H1 (cell line): ENCODE measurements at regions not wholly inside any gene's neighbourhood (a gene's known extent, or its start where the extent isn't known, plus 50 kb on each side); places are given as distances from the start of the nearest gene placed in this dataset.

Experiments
- CTCF ChIA-PET: fragments of 300-600 bp; sonication (Branson Sonifier 250); formaldehyde crosslinking; loops from one replicate; lab custom pipeline; 2021; ENCODE audit not compliant: partially characterized antibody; lab: Charles Lee
- POLR2A ChIA-PET: fragments of 300-600 bp; sonication (Branson Sonifier 250); formaldehyde crosslinking; loops from one replicate; lab custom pipeline; 2021; ENCODE audit warnings: inconsistent platforms; ENCODE audit not compliant: partially characterized antibody; lab: Charles Lee
- DNase-seq, 2 experiments: peaks; one replicate each; pipeline versions ENCODE4 v3.0.0 to v3.0.0-alpha.2; 2010 to 2022; ENCODE audit warnings: low spot score in 2 of 2, low read depth in 1 of 2, mixed read lengths in 1 of 2
- FAIRE-seq: peaks from 2 replicates; lab custom pipeline; 2011; peaks lifted over from hg19 to GRCh38; lab: Jason Lieb, UNC
- H2AFZ ChIP-seq: 2 replicates; pipeline ENCODE4 v1.8.1; 2012; ENCODE audit warnings: low read length, inconsistent platforms
- H2AK5ac ChIP-seq: 2 replicates; pipeline ENCODE4 v1.6.1; 2013; ENCODE audit warnings: low read depth, low read length
- H2BK120ac ChIP-seq: replicated peaks from 2 replicates; pipeline ENCODE3; 2013; ENCODE audit warnings: low read depth, low read length, inconsistent platforms
- H2BK12ac ChIP-seq: 2 replicates; pipeline ENCODE4 v1.6.1; 2013; ENCODE audit warnings: low read depth, low read length
- H2BK15ac ChIP-seq: 2 replicates; pipeline ENCODE4 v1.6.1; 2013; ENCODE audit warnings: low read length
- H2BK20ac ChIP-seq: 2 replicates; pipeline ENCODE4 v1.6.1; 2013; ENCODE audit warnings: low read length
- H2BK5ac ChIP-seq: 2 replicates; pipeline ENCODE4 v1.6.1; 2013; ENCODE audit warnings: low read depth, low read length
- H3K14ac ChIP-seq: 2 replicates; pipeline ENCODE4 v1.6.1; 2013; ENCODE audit warnings: inconsistent platforms; ENCODE audit not compliant: insufficient read length
- H3K18ac ChIP-seq: 2 replicates; pipeline ENCODE4 v1.6.1; 2013; ENCODE audit warnings: low read length; ENCODE audit errors: extremely low read depth
- H3K23ac ChIP-seq: 2 replicates; pipeline ENCODE4 v1.6.1; 2013; ENCODE audit warnings: inconsistent platforms; ENCODE audit not compliant: insufficient read length
- H3K23me2 ChIP-seq: 2 replicates; pipeline ENCODE4 v1.6.1; 2013; ENCODE audit warnings: low read depth, low read length
- H3K27ac ChIP-seq: 2 replicates; pipeline ENCODE4 v1.6.1; 2011; ENCODE audit warnings: low read depth, low read length, inconsistent platforms
- H3K27me3 ChIP-seq, 4 experiments: replicated peaks in 1 of 4; 1 replicate in 1 of 4; 2 replicates in 3 of 4; pipeline versions ENCODE4 v1.6.1 to v1.8.1; 2011 to 2013; ENCODE audit warnings: low read length in 3 of 4, mild to moderate bottlenecking in 3 of 4, inconsistent platforms in 2 of 4, mixed read lengths in 2 of 4, moderate library complexity in 1 of 4; ENCODE audit not compliant: control insufficient read depth in 3 of 4, insufficient read depth in 3 of 4; ENCODE audit errors: extremely low read depth in 1 of 4
- H3K36me3 ChIP-seq, 4 experiments: 2 replicates each; pipeline versions ENCODE4 v1.6.1 to v1.8.1; 2011 to 2013; ENCODE audit warnings: mild to moderate bottlenecking in 4 of 4, low read length in 3 of 4, moderate library complexity in 2 of 4, control low read depth in 1 of 4, inconsistent platforms in 1 of 4; ENCODE audit not compliant: insufficient read depth in 4 of 4, control insufficient read depth in 2 of 4
- H3K4ac ChIP-seq: replicated peaks from 2 replicates; pipeline ENCODE3; 2013; ENCODE audit warnings: low read length, low read depth, mixed read lengths, inconsistent platforms; ENCODE audit not compliant: insufficient read length
- H3K4me1 ChIP-seq, 4 experiments: replicated peaks in 1 of 4; 1 replicate in 1 of 4; 2 replicates in 3 of 4; pipeline versions ENCODE4 v1.6.1 to v1.8.1; 2011 to 2013; ENCODE audit warnings: low read length in 3 of 4, inconsistent platforms in 2 of 4, mixed read lengths in 1 of 4; ENCODE audit not compliant: insufficient read depth in 4 of 4, control insufficient read depth in 3 of 4
- H3K4me2 ChIP-seq, 2 experiments: 2 replicates each; pipeline versions ENCODE4 v1.6.1 to v1.8.1; 2011 to 2013; ENCODE audit warnings: low read depth in 2 of 2, low read length in 2 of 2, control low read depth in 1 of 2, inconsistent platforms in 1 of 2, mild to moderate bottlenecking in 1 of 2; ENCODE audit not compliant: insufficient read depth in 1 of 2
- H3K4me3 ChIP-seq, 4 experiments: fragments of 200-600, 300-600 bp in 1 of 4; sonication (generic), shearing (Covaris generic), sonication (Bioruptor Twin) in 1 of 4; 2 replicates each; pipeline versions ENCODE4 v1.5.1 to v1.8.1; 2011 to 2016; ENCODE audit warnings: low read length in 4 of 4, low read depth in 3 of 4, control low read depth in 2 of 4, inconsistent platforms in 2 of 4, mild to moderate bottlenecking in 2 of 4, mixed read lengths in 1 of 4, moderate library complexity in 1 of 4; ENCODE audit not compliant: insufficient read depth in 2 of 4; ENCODE audit errors: extremely low read depth in 1 of 4
- H3K56ac ChIP-seq: replicated peaks from 2 replicates; pipeline ENCODE3; 2013; ENCODE audit warnings: low read depth, mild to moderate bottlenecking, mixed read lengths, low read length, inconsistent platforms; ENCODE audit not compliant: insufficient read length
- H3K79me1 ChIP-seq: 2 replicates; pipeline ENCODE4 v1.6.1; 2013; ENCODE audit warnings: low read depth, low read length, control low read depth
- H3K79me2 ChIP-seq, 2 experiments: 2 replicates each; pipeline versions ENCODE4 v1.6.1 to v1.8.1; 2012 to 2013; ENCODE audit warnings: low read length in 2 of 2, mild to moderate bottlenecking in 2 of 2, inconsistent platforms in 1 of 2; ENCODE audit not compliant: insufficient read depth in 2 of 2, control insufficient read depth in 1 of 2
- H3K9ac ChIP-seq, 4 experiments: replicated peaks in 1 of 4; 1 replicate in 1 of 4; 2 replicates in 3 of 4; pipeline versions ENCODE4 v1.6.1 to v1.8.1; 2011 to 2013; ENCODE audit warnings: low read depth in 3 of 4, low read length in 3 of 4, control low read depth in 2 of 4, mild to moderate bottlenecking in 2 of 4, moderate library complexity in 2 of 4, inconsistent platforms in 1 of 4; ENCODE audit errors: extremely low read depth in 1 of 4
- H3K9me3 ChIP-seq, 2 experiments: 2 replicates each; pipeline versions ENCODE4 v1.6.1 to v1.8.1; 2012 to 2013; ENCODE audit warnings: mild to moderate bottlenecking in 2 of 2, moderate library complexity in 2 of 2, control low read depth in 1 of 2, inconsistent platforms in 1 of 2, low read depth in 1 of 2, low read length in 1 of 2, mixed read lengths in 1 of 2; ENCODE audit not compliant: insufficient read depth in 2 of 2
- H4K20me1 ChIP-seq, 2 experiments: replicated peaks in 1 of 2; 2 replicates each; pipeline versions ENCODE3 to v1.8.1; 2011 to 2013; ENCODE audit warnings: inconsistent platforms in 2 of 2, low read length in 2 of 2, mild to moderate bottlenecking in 1 of 2; ENCODE audit not compliant: insufficient read depth in 2 of 2, control insufficient read depth in 1 of 2
- H4K5ac ChIP-seq: 2 replicates; pipeline ENCODE4 v1.6.1; 2013; ENCODE audit warnings: low read length, low read depth, mixed read lengths, inconsistent platforms; ENCODE audit not compliant: insufficient read length
- H4K8ac ChIP-seq: 2 replicates; pipeline ENCODE4 v1.8.0; 2013; ENCODE audit warnings: mild to moderate bottlenecking, moderate library complexity, low read length, inconsistent platforms; ENCODE audit not compliant: insufficient read depth; ENCODE audit errors: extremely low read depth
- H4K91ac ChIP-seq: replicated peaks from 2 replicates; pipeline ENCODE3; 2013; ENCODE audit warnings: low read length, mixed read lengths, inconsistent platforms; ENCODE audit not compliant: insufficient read length
- HDAC2 ChIP-seq, 2 experiments: fragments of 300-600 bp in 1 of 2; sonication (generic) in 1 of 2; IDR thresholded peaks; 2 replicates each; pipeline ENCODE4 v1.6.1; 2011 to 2012; ENCODE audit warnings: low read depth in 2 of 2, low read length in 2 of 2, mild to moderate bottlenecking in 2 of 2, moderate library complexity in 2 of 2, borderline replicate concordance in 1 of 2, inconsistent platforms in 1 of 2
- HDAC6 ChIP-seq: IDR thresholded peaks from one replicate; pipeline ENCODE4 v1.7.1; 2012; ENCODE audit warnings: low read depth, mild to moderate bottlenecking, inconsistent platforms, low read length, moderate library complexity
- JUN ChIP-seq: IDR thresholded peaks from 2 replicates; pipeline ENCODE4 v1.6.1; 2011; ENCODE audit warnings: low read depth, mild to moderate bottlenecking, improper control_type of control experiment, low read length
- KDM4A ChIP-seq: IDR thresholded peaks from one replicate; pipeline ENCODE4 v1.7.1; 2012; ENCODE audit warnings: low read depth, mild to moderate bottlenecking, moderate library complexity, low read length, inconsistent platforms; ENCODE audit not compliant: severe bottlenecking
- PHF8 ChIP-seq: fragments of 200-600 bp; sonication (generic); conservative IDR thresholded peaks from 2 replicates; pipeline ENCODE4 v1.7.1; 2012; ENCODE audit warnings: low read depth, mild to moderate bottlenecking, inconsistent platforms, low read length, moderate library complexity
- SAP30 ChIP-seq: fragments of 300-600 bp; sonication (generic); IDR thresholded peaks from 2 replicates; pipeline ENCODE4 v1.7.1; 2012; ENCODE audit warnings: low read length, moderate library complexity, mild to moderate bottlenecking, inconsistent platforms; ENCODE audit not compliant: insufficient read depth, insufficient replicate concordance
- TEAD4 ChIP-seq: IDR thresholded peaks from 2 replicates; pipeline ENCODE4 v1.6.1; 2012; ENCODE audit warnings: low read depth, low read length, inconsistent platforms, mixed read lengths

- Histone ChIP-seq H4K20me1 (no peaks in the 10 kb centered on the region), H3K9ac (no peak overlapping the region), H2BK120ac (no peak overlapping the region), H4K8ac (no peak overlapping the region), H3K27ac (no peak overlapping the region), H3K9me3 (no peaks in the 10 kb centered on the region), H3K23me2 (peaks cover 2% of the 10 kb centered on the region; the same call in 1 of the 2 replicates), H4K5ac (no peak overlapping the region), H3K18ac (no peak overlapping the region), H3K4me2 (no peak overlapping the region), H3K79me1 (no peaks in the 10 kb centered on the region), H2BK15ac (no peak overlapping the region), H2AFZ (no peak overlapping the region), H2AK5ac (no peak overlapping the region), H3K4me3 (no peak overlapping the region), H3K4ac (no peak overlapping the region), H2BK5ac (no peak overlapping the region), H3K27me3 (no peaks in the 10 kb centered on the region), H4K91ac (no peak overlapping the region), H3K14ac (no peak overlapping the region), H3K23ac (no peak overlapping the region), H2BK20ac (no peak overlapping the region), H3K56ac (no peak overlapping the region), H3K4me1 (no peaks in the 10 kb centered on the region), H2BK12ac (no peak overlapping the region), H3K79me2 (no peaks in the 10 kb centered on the region), H3K36me3 (no peaks in the 10 kb centered on the region)
- ChIA-PET POLR2A (no interaction called here), CTCF (no interaction called here)
- DNase-seq: no peak
- FAIRE-seq: no peak
- TF ChIP-seq HDAC2 (IDR thresholded peaks at IDR 0.05; ENCODE audit: borderline replicate concordance in 1 of 2, low read depth in 2 of 2, low read length in 2 of 2) (no peak), TEAD4 (no peak), JUN (no peak), KDM4A (no peak), PHF8 (no peak), SAP30 (no peak), HDAC6 (no peak)
These were observed 79.8 kb upstream of the PDE1A start for GRCh38 chr2:182506606-182507005.
